IMR-90 (cell line): ENCODE measurements at regions not wholly inside any gene's neighbourhood (a gene's known extent, or its start where the extent isn't known, plus 50 kb on each side); places are given as distances from the start of the nearest gene placed in this dataset.

Experiments
- ATAC-seq: fragments of 200-7000 bp; cut with Tn5 transposase; 2 replicates; pipeline ENCODE4 v1.9.1; 2020; ENCODE audit warnings: low read depth, mild to moderate bottlenecking, moderate library complexity
- BruUV-seq: library from RNA; stranded (reverse); fragments of 400-500 nt; replicated peaks from 2 replicates; lab custom pipeline; 2021; lab: Mats Ljungman, UMichigan
- CTCF ChIA-PET: fragments of 300-600 bp; formaldehyde crosslinking; extraction: SDS; loops from one replicate; lab custom pipeline; 2021; ENCODE audit warnings: antibody characterized with exemption; lab: Yijun Ruan, JAX
- POLR2A ChIA-PET: fragments of 300-600 bp; sonication (Branson Sonifier 250); formaldehyde crosslinking; loops from one replicate; lab custom pipeline; 2022; ENCODE audit warnings: antibody characterized with exemption; ENCODE audit not compliant: unreplicated experiment; lab: Charles Lee
- DNase-seq: peaks from one replicate; pipeline ENCODE4 v3.0.0; 2013
- H2AFZ ChIP-seq: replicated peaks from 2 replicates; pipeline ENCODE3; 2013; ENCODE audit warnings: low read length, mild to moderate bottlenecking; ENCODE audit not compliant: poor library complexity
- H2AK5ac ChIP-seq: 2 replicates; pipeline ENCODE4 v1.6.1; 2013; ENCODE audit warnings: low read depth, low read length, inconsistent platforms
- H2AK9ac ChIP-seq: replicated peaks from 2 replicates; pipeline ENCODE3; 2013; ENCODE audit warnings: mild to moderate bottlenecking, low read depth, low read length, moderate library complexity; ENCODE audit not compliant: poor library complexity
- H2BK120ac ChIP-seq: 2 replicates; pipeline ENCODE4 v1.6.1; 2013; ENCODE audit warnings: low read depth, low read length, inconsistent platforms
- H2BK15ac ChIP-seq: 3 replicates; pipeline ENCODE4 v1.6.1; 2013; ENCODE audit warnings: low read depth, low read length, inconsistent platforms
- H2BK20ac ChIP-seq: 2 replicates; pipeline ENCODE4 v1.6.1; 2013; ENCODE audit warnings: low read depth, mild to moderate bottlenecking, inconsistent platforms, low read length, moderate library complexity
- H2BK5ac ChIP-seq: 2 replicates; pipeline ENCODE4 v1.6.1; 2013; ENCODE audit warnings: mild to moderate bottlenecking, low read depth, low read length, inconsistent platforms; ENCODE audit not compliant: poor library complexity, severe bottlenecking
- H3K14ac ChIP-seq: replicated peaks from 2 replicates; pipeline ENCODE4 v1.6.1; 2013; ENCODE audit warnings: low read depth, low read length, inconsistent platforms
- H3K18ac ChIP-seq: 2 replicates; pipeline ENCODE4 v1.6.1; 2013; ENCODE audit warnings: low read depth, low read length, control low read depth
- H3K23ac ChIP-seq: 2 replicates; pipeline ENCODE4 v1.6.1; 2013; ENCODE audit warnings: low read depth, low read length, inconsistent platforms
- H3K27ac ChIP-seq: 2 replicates; pipeline ENCODE4 v1.5.1; 2013; ENCODE audit warnings: mild to moderate bottlenecking, control low read depth, low read length; ENCODE audit not compliant: insufficient read depth
- H3K27me3 ChIP-seq: 2 replicates; pipeline ENCODE4 v1.6.1; 2013; ENCODE audit warnings: low read length; ENCODE audit not compliant: control insufficient read depth, insufficient read depth
- H3K36me3 ChIP-seq: 2 replicates; pipeline ENCODE4 v1.6.1; 2013; ENCODE audit warnings: low read length, mixed read lengths; ENCODE audit not compliant: control insufficient read depth, insufficient read depth
- H3K4ac ChIP-seq: 2 replicates; pipeline ENCODE4 v1.6.1; 2013; ENCODE audit warnings: low read depth, low read length, inconsistent platforms
- H3K4me1 ChIP-seq: 2 replicates; pipeline ENCODE4 v1.6.1; 2013; ENCODE audit warnings: low read length, mixed read lengths; ENCODE audit not compliant: control insufficient read depth, insufficient read depth
- H3K4me2 ChIP-seq: 2 replicates; pipeline ENCODE4 v1.6.1; 2013; ENCODE audit warnings: low read depth, mild to moderate bottlenecking, control low read depth, low read length, moderate library complexity
- H3K4me3 ChIP-seq: 2 replicates; pipeline ENCODE4 v1.5.1; 2013; ENCODE audit warnings: low read depth, mild to moderate bottlenecking, control low read depth, low read length, moderate library complexity; ENCODE audit not compliant: insufficient read depth
- H3K56ac ChIP-seq: 2 replicates; pipeline ENCODE4 v1.6.1; 2013; ENCODE audit warnings: low read length, inconsistent platforms; ENCODE audit not compliant: insufficient read depth; ENCODE audit errors: extremely low read depth
- H3K79me1 ChIP-seq, 2 experiments: 2 replicates each; pipeline ENCODE4 v1.6.1; 2013; ENCODE audit warnings: low read length in 2 of 2, inconsistent platforms in 1 of 2, low read depth in 1 of 2
- H3K9ac ChIP-seq: 2 replicates; pipeline ENCODE4 v1.6.1; 2013; ENCODE audit warnings: low read depth, low read length, control low read depth
- H3K9me1 ChIP-seq: 2 replicates; pipeline ENCODE4 v1.6.1; 2013; ENCODE audit warnings: low read length, inconsistent platforms; ENCODE audit not compliant: insufficient read depth
- H3K9me3 ChIP-seq: 2 replicates; pipeline ENCODE4 v1.6.1; 2013; ENCODE audit warnings: low read length; ENCODE audit not compliant: control insufficient read depth, insufficient read depth
- H4K20me1 ChIP-seq: 2 replicates; pipeline ENCODE4 v1.6.1; 2013; ENCODE audit warnings: low read length, inconsistent platforms; ENCODE audit not compliant: insufficient read depth
- H4K5ac ChIP-seq: 2 replicates; pipeline ENCODE4 v1.6.1; 2013; ENCODE audit warnings: mild to moderate bottlenecking, low read depth, low read length, control low read depth
- H4K8ac ChIP-seq, 2 experiments: 2 replicates each; pipeline ENCODE4 v1.6.1; 2013; ENCODE audit warnings: low read depth in 2 of 2, low read length in 2 of 2, control low read depth in 1 of 2, inconsistent platforms in 1 of 2
- H4K91ac ChIP-seq: 2 replicates; pipeline ENCODE4 v1.6.1; 2013; ENCODE audit warnings: low read depth, low read length, inconsistent platforms; ENCODE audit not compliant: insufficient read depth
- BHLHE40 ChIP-seq: fragments of 150-350 bp; IDR thresholded peaks from 2 replicates; pipeline ENCODE4 v1.6.1; 2016; ENCODE audit warnings: mild to moderate bottlenecking, low read depth, low read length
- CEBPB ChIP-seq: IDR thresholded peaks from 2 replicates; pipeline ENCODE4 v1.6.1; 2012; ENCODE audit warnings: low read depth, low read length, improper control_type of control experiment
- CHD1 ChIP-seq: IDR thresholded peaks from 2 replicates; pipeline ENCODE4 v1.6.1; 2012; ENCODE audit warnings: low read depth, low read length, improper control_type of control experiment
- ELK1 ChIP-seq: fragments of 150-350 bp; IDR thresholded peaks from 2 replicates; pipeline ENCODE4 v1.6.1; 2016; ENCODE audit warnings: low read depth, mild to moderate bottlenecking, low read length, moderate library complexity, borderline replicate concordance
- FOS ChIP-seq: fragments of 150-350 bp; IDR thresholded peaks from 2 replicates; pipeline ENCODE4 v1.6.1; 2016; ENCODE audit warnings: low read depth, low read length
- MAFK ChIP-seq: IDR thresholded peaks from 2 replicates; pipeline ENCODE4 v1.6.1; 2012; ENCODE audit warnings: low read depth, low read length, improper control_type of control experiment
- MAZ ChIP-seq: IDR thresholded peaks from 2 replicates; pipeline ENCODE4 v1.6.1; 2012; ENCODE audit warnings: low read depth, mild to moderate bottlenecking, low read length, improper control_type of control experiment, moderate library complexity, borderline replicate concordance
- MXI1 ChIP-seq: IDR thresholded peaks from 2 replicates; pipeline ENCODE4 v1.6.1; 2012; ENCODE audit warnings: low read depth, mild to moderate bottlenecking, low read length, moderate library complexity, borderline replicate concordance
- NFE2L2 ChIP-seq: fragments of 150-350 bp; IDR thresholded peaks from 2 replicates; pipeline ENCODE4 v1.6.1; 2016; ENCODE audit warnings: low read depth, mild to moderate bottlenecking, low read length
- POLR2A ChIP-seq: IDR thresholded peaks from 2 replicates; pipeline ENCODE4 v1.6.1; 2012; ENCODE audit warnings: mild to moderate bottlenecking, low read depth, low read length
- RAD21 ChIP-seq: IDR thresholded peaks from 2 replicates; pipeline ENCODE4 v1.6.1; 2012; ENCODE audit warnings: low read length, improper control_type of control experiment
- RCOR1 ChIP-seq: IDR thresholded peaks from 2 replicates; pipeline ENCODE4 v1.6.1; 2012; ENCODE audit warnings: mild to moderate bottlenecking, low read length, improper control_type of control experiment; ENCODE audit not compliant: insufficient replicate concordance
- RFX5 ChIP-seq: IDR thresholded peaks from 2 replicates; pipeline ENCODE4 v1.8.0; 2012; ENCODE audit warnings: low read depth, mild to moderate bottlenecking, low read length, moderate library complexity
- SMC3 ChIP-seq: fragments of 150-350 bp; IDR thresholded peaks from 2 replicates; pipeline ENCODE4 v1.6.1; 2016; ENCODE audit warnings: low read depth, mild to moderate bottlenecking, antibody characterized with exemption, low read length, moderate library complexity
- WGBS, 2 experiments: methylation state at CpG; one replicate each; pipeline versions ENCODE4 v1.1.5 to v1.1.7; 2013; ENCODE audit warnings: missing lambda C conversion rate in 2 of 2; ENCODE audit not compliant: insufficient read length in 1 of 2; ENCODE audit errors: extremely low coverage in 2 of 2; 5-methylcytosine and 5-hydroxymethylcytosine counted together
- dilution Hi-C: fragments of 300-500 bp; cut with HindIII; formaldehyde crosslinking; loops from one replicate; pipeline ENCODE4 v1.14.3; 2018; ENCODE audit warnings: low sequenced_read_pairs; ENCODE audit not compliant: unreplicated experiment
- in situ Hi-C: fragments of 300-500 bp; cut with MboI; formaldehyde crosslinking; loops from 3 replicates; pipeline ENCODE4 v1.14.3; 2019; ENCODE audit warnings: low sequenced_read_pairs, inconsistent platforms, mixed read lengths
- intact Hi-C: fragments of 100-400 bp; cut with micrococcal nuclease; formaldehyde crosslinking; loops from 2 replicates; pipeline ENCODE4 v1.10.0; 2022
- TF ChIP-seq, protein P1 (sequence below): conservative IDR thresholded peaks from 2 replicates; pipeline ENCODE4 v1.5.1; 2012; ENCODE audit warnings: mild to moderate bottlenecking, low read depth, low read length, improper control_type of control experiment
- TF ChIP-seq, protein P2 (sequence below): fragments of 150-350 bp; IDR thresholded peaks from 2 replicates; pipeline ENCODE4 v1.6.1; 2017; ENCODE audit warnings: mild to moderate bottlenecking, antibody characterized with exemption, low read length, low read depth

GRCh38 chr14:85075694-85076476 lies 454.1 kb upstream of the FLRT2 start:
- intact Hi-C loops: no loop called here
- ChIA-PET CTCF (no interaction called here), POLR2A (no interaction called here)
- H3K56ac ChIP-seq: no peak overlapping the region
- no peak overlapping the region for H2BK20ac ChIP-seq
- no peaks in the 10 kb centered on the region for H3K27me3 ChIP-seq
- H3K9me3 ChIP-seq: no peaks in the 10 kb centered on the region
- dilution Hi-C loops: no loop called here
- DNase-seq (no peak), ATAC-seq (no peak)
- no peak overlapping the region for H3K9ac ChIP-seq
- H4K5ac ChIP-seq: no peak overlapping the region
- no peak overlapping the region for H3K4me3 ChIP-seq
- H3K4me2 ChIP-seq: no peak overlapping the region
- no peak overlapping the region for H2BK5ac ChIP-seq
- H3K79me1 ChIP-seq: no peaks in the 10 kb centered on the region
- H3K27ac ChIP-seq: no peak overlapping the region
- H2BK120ac ChIP-seq: no peak overlapping the region
- TF ChIP-seq MXI1 (no peak), NFE2L2 (no peak), CHD1 (no peak), BHLHE40 (no peak), SMC3 (no peak), RCOR1 (no peak), FOS (no peak), MAZ (no peak), MAFK (no peak), RFX5 (no peak), POLR2A (no peak), CEBPB (no peak), RAD21 (no peak), ELK1 (no peak)
- TF ChIP-seq, protein P1, sequence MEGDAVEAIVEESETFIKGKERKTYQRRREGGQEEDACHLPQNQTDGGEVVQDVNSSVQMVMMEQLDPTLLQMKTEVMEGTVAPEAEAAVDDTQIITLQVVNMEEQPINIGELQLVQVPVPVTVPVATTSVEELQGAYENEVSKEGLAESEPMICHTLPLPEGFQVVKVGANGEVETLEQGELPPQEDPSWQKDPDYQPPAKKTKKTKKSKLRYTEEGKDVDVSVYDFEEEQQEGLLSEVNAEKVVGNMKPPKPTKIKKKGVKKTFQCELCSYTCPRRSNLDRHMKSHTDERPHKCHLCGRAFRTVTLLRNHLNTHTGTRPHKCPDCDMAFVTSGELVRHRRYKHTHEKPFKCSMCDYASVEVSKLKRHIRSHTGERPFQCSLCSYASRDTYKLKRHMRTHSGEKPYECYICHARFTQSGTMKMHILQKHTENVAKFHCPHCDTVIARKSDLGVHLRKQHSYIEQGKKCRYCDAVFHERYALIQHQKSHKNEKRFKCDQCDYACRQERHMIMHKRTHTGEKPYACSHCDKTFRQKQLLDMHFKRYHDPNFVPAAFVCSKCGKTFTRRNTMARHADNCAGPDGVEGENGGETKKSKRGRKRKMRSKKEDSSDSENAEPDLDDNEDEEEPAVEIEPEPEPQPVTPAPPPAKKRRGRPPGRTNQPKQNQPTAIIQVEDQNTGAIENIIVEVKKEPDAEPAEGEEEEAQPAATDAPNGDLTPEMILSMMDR: no peak
- TF ChIP-seq, protein P2, sequence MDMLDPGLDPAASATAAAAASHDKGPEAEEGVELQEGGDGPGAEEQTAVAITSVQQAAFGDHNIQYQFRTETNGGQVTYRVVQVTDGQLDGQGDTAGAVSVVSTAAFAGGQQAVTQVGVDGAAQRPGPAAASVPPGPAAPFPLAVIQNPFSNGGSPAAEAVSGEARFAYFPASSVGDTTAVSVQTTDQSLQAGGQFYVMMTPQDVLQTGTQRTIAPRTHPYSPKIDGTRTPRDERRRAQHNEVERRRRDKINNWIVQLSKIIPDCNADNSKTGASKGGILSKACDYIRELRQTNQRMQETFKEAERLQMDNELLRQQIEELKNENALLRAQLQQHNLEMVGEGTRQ: no peak
- H2AK5ac ChIP-seq: no peak overlapping the region
- no peak overlapping the region for H4K91ac ChIP-seq
- no peak overlapping the region for H3K14ac ChIP-seq
- BruUV-seq: no TSS peak
- H3K23ac ChIP-seq: no peak overlapping the region
- no peak overlapping the region for H3K4ac ChIP-seq
- H3K4me1 ChIP-seq: no peaks in the 10 kb centered on the region
- H4K20me1 ChIP-seq: no peaks in the 10 kb centered on the region
- H3K36me3 ChIP-seq: no peaks in the 10 kb centered on the region
- no peak overlapping the region for H2AFZ ChIP-seq
- H2AK9ac ChIP-seq: no peak overlapping the region
- H2BK15ac ChIP-seq: no peak overlapping the region
- no peak overlapping the region for H3K18ac ChIP-seq
- in situ Hi-C loops: no loop called here
- H3K9me1 ChIP-seq: no peaks in the 10 kb centered on the region
- WGBS, 2 experiments: no CpG with 5 or more reads among the region's 1 CpG
- H4K8ac ChIP-seq: no peak overlapping the region
